Prostate gland (tissue), 2 donors: ENCODE measurements at regions not wholly inside any gene's neighbourhood (a gene's known extent, or its start where the extent isn't known, plus 50 kb on each side); places are given as distances from the start of the nearest gene placed in this dataset.

Source experiments
- POLR2A ChIP-seq: fragments of 450-650 bp; IDR thresholded peaks from one replicate; pipeline ENCODE4 v1.6.1; 2016; ENCODE audit warnings: antibody characterized with exemption, mild to moderate bottlenecking
- POLR2AphosphoS5 ChIP-seq: sonication (generic); formaldehyde crosslinking; IDR thresholded peaks from one replicate; pipeline ENCODE4 v1.6.1; 2017; ENCODE audit warnings: antibody characterized with exemption
- TF ChIP-seq, protein P1 (sequence below), 4 experiments: fragments of 200-600 bp in 2 of 4; fragments of 450-650 bp in 2 of 4; sonication (generic) in 2 of 4; IDR thresholded peaks; 1 replicate in 3 of 4; 2 replicates in 1 of 4; pipeline ENCODE4 v1.5.1; 2016 to 2019; ENCODE audit warnings: antibody characterized with exemption in 4 of 4, mild to moderate bottlenecking in 2 of 4, moderate library complexity in 2 of 4

DNA sequence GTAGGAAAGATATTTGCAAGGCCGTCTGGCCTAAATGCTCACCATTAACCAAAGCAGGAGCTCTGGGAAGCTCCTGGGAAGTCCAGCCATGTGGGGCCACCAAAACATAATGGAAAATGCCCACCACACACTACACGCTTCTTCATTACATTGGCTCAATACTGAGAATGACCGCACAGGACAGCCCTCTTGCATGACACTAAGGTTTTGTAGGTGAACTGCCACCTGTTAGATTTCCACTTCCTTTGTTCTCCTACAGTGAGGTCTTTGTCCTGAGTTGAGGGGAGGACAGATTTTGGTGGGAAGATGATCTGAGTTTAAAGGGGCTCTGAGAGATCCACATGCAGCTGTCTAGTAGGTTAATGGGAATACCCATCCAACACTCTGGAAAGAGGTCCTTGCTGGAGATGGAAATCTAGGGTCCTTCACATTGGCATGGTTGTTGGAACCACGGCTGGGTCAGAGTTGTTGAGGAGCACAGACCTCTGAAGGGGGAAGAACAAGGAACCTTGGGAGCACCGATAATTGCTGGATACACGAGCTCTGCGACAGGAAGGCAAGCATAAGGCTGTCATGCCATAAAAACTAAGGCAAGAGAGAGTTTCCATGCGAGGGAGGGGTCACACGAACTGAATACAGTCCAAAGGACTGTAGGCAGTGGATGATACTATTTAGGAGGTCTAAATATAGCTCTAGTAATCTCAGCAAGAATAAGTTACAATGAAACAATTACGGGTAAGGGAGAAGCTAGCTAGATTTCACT lies 105.5 kb upstream of the IRF2BP2 start:
- TF ChIP-seq, protein P1, sequence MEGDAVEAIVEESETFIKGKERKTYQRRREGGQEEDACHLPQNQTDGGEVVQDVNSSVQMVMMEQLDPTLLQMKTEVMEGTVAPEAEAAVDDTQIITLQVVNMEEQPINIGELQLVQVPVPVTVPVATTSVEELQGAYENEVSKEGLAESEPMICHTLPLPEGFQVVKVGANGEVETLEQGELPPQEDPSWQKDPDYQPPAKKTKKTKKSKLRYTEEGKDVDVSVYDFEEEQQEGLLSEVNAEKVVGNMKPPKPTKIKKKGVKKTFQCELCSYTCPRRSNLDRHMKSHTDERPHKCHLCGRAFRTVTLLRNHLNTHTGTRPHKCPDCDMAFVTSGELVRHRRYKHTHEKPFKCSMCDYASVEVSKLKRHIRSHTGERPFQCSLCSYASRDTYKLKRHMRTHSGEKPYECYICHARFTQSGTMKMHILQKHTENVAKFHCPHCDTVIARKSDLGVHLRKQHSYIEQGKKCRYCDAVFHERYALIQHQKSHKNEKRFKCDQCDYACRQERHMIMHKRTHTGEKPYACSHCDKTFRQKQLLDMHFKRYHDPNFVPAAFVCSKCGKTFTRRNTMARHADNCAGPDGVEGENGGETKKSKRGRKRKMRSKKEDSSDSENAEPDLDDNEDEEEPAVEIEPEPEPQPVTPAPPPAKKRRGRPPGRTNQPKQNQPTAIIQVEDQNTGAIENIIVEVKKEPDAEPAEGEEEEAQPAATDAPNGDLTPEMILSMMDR (IDR thresholded peaks at IDR 0.05) = no peak
- no peak for TF ChIP-seq POLR2AphosphoS5
- TF ChIP-seq POLR2A = no peak
